Esophagus squamous epithelium (tissue), 4 donors: ENCODE measurements at regions not wholly inside any gene's neighbourhood (a gene's known extent, or its start where the extent isn't known, plus 50 kb on each side); places are given as distances from the start of the nearest gene placed in this dataset.

Experiments used
- POLR2A ChIP-seq, 4 donors: fragments of 450-650 bp; IDR thresholded peaks; one replicate each; pipeline ENCODE4 v1.6.1; 2017; ENCODE audit warnings: antibody characterized with exemption in 4 of 4, mild to moderate bottlenecking in 4 of 4, moderate library complexity in 3 of 4
- TF ChIP-seq, protein P1 (sequence below), 6 experiments: fragments of 450-650 bp in 4 of 6; fragments of 200-600 bp in 2 of 6; sonication (generic) in 2 of 6; IDR thresholded peaks; one replicate each; pipeline ENCODE4 v1.5.1; 2016 to 2019; ENCODE audit warnings: antibody characterized with exemption in 6 of 6, mild to moderate bottlenecking in 4 of 6, moderate library complexity in 4 of 6

DNA sequence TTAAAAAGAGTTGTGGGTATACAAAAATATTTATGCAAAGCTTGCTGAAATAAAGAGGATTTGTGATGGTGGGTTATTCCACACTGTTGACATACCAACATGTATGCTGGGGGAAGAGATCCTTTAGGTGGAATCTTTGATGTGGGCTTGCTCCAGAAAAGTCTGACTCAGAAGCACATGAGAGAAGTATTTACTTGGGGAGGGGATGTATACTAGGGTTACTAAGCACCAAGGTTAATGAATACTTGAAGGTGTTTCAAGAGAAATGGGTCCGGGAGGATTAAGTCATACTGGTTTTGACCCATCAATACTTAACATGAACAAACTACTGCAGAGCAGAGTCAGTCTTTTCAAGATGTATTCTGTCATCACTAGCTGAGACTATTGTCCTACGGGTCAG, 316.4 kb upstream of the GRIN3A start:
- TF ChIP-seq, protein P1, sequence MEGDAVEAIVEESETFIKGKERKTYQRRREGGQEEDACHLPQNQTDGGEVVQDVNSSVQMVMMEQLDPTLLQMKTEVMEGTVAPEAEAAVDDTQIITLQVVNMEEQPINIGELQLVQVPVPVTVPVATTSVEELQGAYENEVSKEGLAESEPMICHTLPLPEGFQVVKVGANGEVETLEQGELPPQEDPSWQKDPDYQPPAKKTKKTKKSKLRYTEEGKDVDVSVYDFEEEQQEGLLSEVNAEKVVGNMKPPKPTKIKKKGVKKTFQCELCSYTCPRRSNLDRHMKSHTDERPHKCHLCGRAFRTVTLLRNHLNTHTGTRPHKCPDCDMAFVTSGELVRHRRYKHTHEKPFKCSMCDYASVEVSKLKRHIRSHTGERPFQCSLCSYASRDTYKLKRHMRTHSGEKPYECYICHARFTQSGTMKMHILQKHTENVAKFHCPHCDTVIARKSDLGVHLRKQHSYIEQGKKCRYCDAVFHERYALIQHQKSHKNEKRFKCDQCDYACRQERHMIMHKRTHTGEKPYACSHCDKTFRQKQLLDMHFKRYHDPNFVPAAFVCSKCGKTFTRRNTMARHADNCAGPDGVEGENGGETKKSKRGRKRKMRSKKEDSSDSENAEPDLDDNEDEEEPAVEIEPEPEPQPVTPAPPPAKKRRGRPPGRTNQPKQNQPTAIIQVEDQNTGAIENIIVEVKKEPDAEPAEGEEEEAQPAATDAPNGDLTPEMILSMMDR (IDR thresholded peaks at IDR 0.05): no peak
- no peak for TF ChIP-seq POLR2A (IDR thresholded peaks at IDR 0.05)
